ENCODE measurements at regions not wholly inside any gene's neighbourhood (a gene's known extent, or its start where the extent isn't known, plus 50 kb on each side); places are given as distances from the start of the nearest gene placed in this dataset.

- Histone ChIP-seq H3K9me3 (no peaks in the 10 kb centered on the region), H3K27me3 (peaks cover 0 to 5% (median 0%) of the 10 kb centered on the region in 3 donors)
- DNase-seq: no peak
These were observed 139.0 kb upstream of the GPR26 start for GRCh38 chr10:123527151-123527550.

GRCh38 chr10:123529146-123529760 is 136.9 kb upstream of the GPR26 start:
- intact Hi-C loops (cut with DNase I): no loop called here
- TF ChIP-seq POLR2AphosphoS5 (IDR thresholded peaks at IDR 0.05) (no peak), CTCF (IDR thresholded peaks at IDR 0.05) (no peak), POLR2A (IDR thresholded peaks at IDR 0.05) (no peak), EP300 (IDR thresholded peaks at IDR 0.05) (no peak)
- Histone ChIP-seq H3K27ac (no peak overlapping the region), H3K27me3 (peaks cover 0 to 5% (median 0%) of the 10 kb centered on the region in 3 donors), H3K4me1 (no peaks in the 10 kb centered on the region), H3K36me3 (no peaks in the 10 kb centered on the region), H3K4me3 (no peak overlapping the region), H3K9me3 (no peaks in the 10 kb centered on the region)
- no peak for DNase-seq
- WGBS, 2 donors: 70 to 76% methylated on average over 10 of the region's 10 CpGs

More at GRCh38 chr10:123527151-123527550, 139.0 kb upstream of the GPR26 start:
- Histone ChIP-seq H3K4me1 (no peaks in the 10 kb centered on the region), H3K4me3 (no peak overlapping the region), H3K27ac (no peak overlapping the region), H3K36me3 (no peaks in the 10 kb centered on the region)
- intact Hi-C loops (cut with DNase I): no loop called here
- TF ChIP-seq CTCF (IDR thresholded peaks at IDR 0.05) (no peak), EP300 (IDR thresholded peaks at IDR 0.05) (no peak), POLR2A (IDR thresholded peaks at IDR 0.05) (no peak), POLR2AphosphoS5 (IDR thresholded peaks at IDR 0.05) (no peak)

- WGBS, 2 donors: 58 to 67% methylated on average over 9 of the region's 9 CpGs
- no peaks in the 10 kb centered on the region for H3K36me3 ChIP-seq
- no peak for TF ChIP-seq CTCF (IDR thresholded peaks at IDR 0.05)
- TF ChIP-seq POLR2A (IDR thresholded peaks at IDR 0.05): no peak
- no peak for TF ChIP-seq EP300 (IDR thresholded peaks at IDR 0.05)
- no peak for TF ChIP-seq POLR2AphosphoS5 (IDR thresholded peaks at IDR 0.05)
- H3K4me3 ChIP-seq: no peak overlapping the region
- H3K27ac ChIP-seq: no peak overlapping the region
- H3K27me3 ChIP-seq: peaks cover 0 to 5% (median 0%) of the 10 kb centered on the region in 3 donors
- no peak for DNase-seq
- H3K9me3 ChIP-seq: no peaks in the 10 kb centered on the region
- intact Hi-C loops (cut with DNase I): no loop called here
- H3K4me1 ChIP-seq: no peaks in the 10 kb centered on the region
These were observed 135.8 kb upstream of the GPR26 start for GRCh38 chr10:123530166-123530870.

GRCh38 chr10:123535386-123535785 is 130.8 kb upstream of the GPR26 start:
- H3K27me3 ChIP-seq: peaks cover 0 to 5% (median 0%) of the 10 kb centered on the region in 3 donors

More at GRCh38 chr10:123535386-123535785, 130.8 kb upstream of the GPR26 start:
- intact Hi-C loops (cut with DNase I): no loop called here
- no peak overlapping the region for H3K27ac ChIP-seq
- no peak for DNase-seq
- TF ChIP-seq POLR2AphosphoS5 (IDR thresholded peaks at IDR 0.05) (no peak), POLR2A (IDR thresholded peaks at IDR 0.05) (no peak), EP300 (IDR thresholded peaks at IDR 0.05) (no peak), CTCF (IDR thresholded peaks at IDR 0.05) (no peak)
- H3K4me3 ChIP-seq: no peak overlapping the region
- H3K36me3 ChIP-seq: no peaks in the 10 kb centered on the region
- WGBS, 2 donors: 83 to 87% methylated on average over 5 of the region's 5 CpGs
- no peaks in the 10 kb centered on the region for H3K4me1 ChIP-seq
- H3K9me3 ChIP-seq: no peaks in the 10 kb centered on the region

Measured in sigmoid colon (tissue), 6 donors.